Lung microvascular endothelial cell (primary cell): ENCODE measurements at regions not wholly inside any gene's neighbourhood (a gene's known extent, or its start where the extent isn't known, plus 50 kb on each side); places are given as distances from the start of the nearest gene placed in this dataset.

ENCODE experiments used
- DNase-seq, 2 donors: peaks; one replicate each; pipeline versions ENCODE4 v3.0.0 to v3.0.0-alpha.2; 2010; ENCODE audit warnings: low read depth in 2 of 2

- DNase-seq: peak in 1 of 2 donors; percentile 4
These were observed 1375.1 kb upstream of the TENM4 start for GRCh38 chr11:80815752-80816453.

- DNase-seq: no peak
These were observed 1374.0 kb upstream of the TENM4 start for GRCh38 chr11:80814813-80815212.

- no peak for DNase-seq
These were observed 1369.9 kb upstream of the TENM4 start for GRCh38 chr11:80810695-80811094.

DNA sequence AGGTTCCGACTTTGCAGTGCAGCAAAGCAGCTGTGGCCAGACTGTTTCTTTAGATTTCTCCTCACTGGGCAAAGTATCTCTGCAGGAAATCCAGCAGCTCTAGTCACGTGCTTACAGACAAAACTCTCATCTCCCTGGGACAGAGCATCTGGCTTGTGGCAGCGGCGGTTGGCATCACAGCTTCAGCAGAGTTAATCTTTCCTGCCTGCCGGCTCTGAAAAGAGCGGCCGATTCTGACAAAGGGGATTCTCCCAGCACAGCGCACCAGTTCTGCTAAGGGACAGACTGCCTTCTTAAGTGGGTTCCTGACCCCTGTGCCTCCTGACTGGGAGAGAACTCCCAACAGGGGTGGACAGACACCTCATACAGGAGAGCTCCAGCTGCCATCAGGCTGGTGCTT, 1357.3 kb upstream of the TENM4 start:
- no peak for DNase-seq

DNA sequence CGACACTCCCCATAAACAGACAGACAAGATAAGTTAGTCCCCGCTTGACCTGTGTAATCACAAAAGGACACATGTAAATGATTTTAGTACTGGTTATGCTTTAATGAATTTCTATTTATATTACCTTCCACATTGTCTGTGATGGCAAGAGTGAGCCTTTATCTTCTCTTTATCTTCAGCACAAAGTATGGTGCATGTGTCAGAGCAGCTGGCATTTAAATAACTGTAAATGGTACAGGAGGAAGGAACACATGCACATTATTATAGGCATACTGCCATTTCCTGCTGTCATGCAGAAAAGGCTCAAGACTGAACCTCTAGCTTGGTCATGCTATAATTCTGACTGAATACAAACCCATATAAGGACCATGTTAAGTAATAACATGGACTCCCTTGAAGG, 1342.7 kb upstream of the TENM4 start:
- DNase-seq: no peak

- no peak for DNase-seq
These were observed 1341.5 kb upstream of the TENM4 start for GRCh38 chr11:80782135-80782885.

GRCh38 chr11:80779905-80780605, 1339.2 kb upstream of the TENM4 start:
- DNase-seq: no peak

GRCh38 chr11:80778941-80779340, 1338.1 kb upstream of the TENM4 start:
- DNase-seq: no peak

DNA sequence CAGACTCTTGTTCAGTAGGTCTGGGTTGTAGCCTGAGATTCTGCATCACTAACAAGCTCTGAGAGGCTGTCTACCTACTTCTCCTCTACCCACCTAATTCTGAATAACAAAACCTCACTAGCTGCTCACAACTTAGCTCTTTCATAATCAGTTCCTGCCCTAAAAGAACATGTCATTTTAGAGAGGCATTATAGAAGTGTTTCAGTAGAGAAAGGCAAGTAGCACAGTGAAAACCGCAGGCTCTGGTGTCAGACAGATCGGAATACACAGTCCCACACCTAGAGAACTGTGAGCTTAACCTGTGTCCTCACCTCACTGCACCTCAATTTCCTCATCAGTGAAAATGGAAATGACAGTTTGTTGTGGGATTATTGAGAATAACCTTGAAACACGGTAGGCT, 1337.6 kb upstream of the TENM4 start:
- no peak for DNase-seq

DNA sequence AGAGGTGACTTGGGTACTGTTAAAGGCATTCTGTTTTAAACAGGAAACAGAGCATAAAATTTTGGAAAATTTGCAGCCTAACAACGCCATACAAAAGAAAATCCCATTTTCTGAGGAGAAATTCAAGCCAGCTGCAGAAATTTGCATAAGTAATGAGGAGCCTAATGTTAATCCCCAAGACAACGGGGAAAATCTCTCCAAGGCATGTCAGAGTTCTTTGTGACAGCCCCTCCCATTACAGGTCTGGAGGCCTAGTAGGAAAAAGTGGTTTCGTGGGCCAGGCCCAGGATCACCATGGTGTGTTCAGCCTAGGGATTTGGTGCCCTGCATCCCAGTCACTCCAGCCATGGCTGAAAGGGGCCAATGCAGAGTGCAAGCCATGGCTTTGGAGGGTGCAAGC, 1333.1 kb upstream of the TENM4 start:
- no peak for DNase-seq

DNA sequence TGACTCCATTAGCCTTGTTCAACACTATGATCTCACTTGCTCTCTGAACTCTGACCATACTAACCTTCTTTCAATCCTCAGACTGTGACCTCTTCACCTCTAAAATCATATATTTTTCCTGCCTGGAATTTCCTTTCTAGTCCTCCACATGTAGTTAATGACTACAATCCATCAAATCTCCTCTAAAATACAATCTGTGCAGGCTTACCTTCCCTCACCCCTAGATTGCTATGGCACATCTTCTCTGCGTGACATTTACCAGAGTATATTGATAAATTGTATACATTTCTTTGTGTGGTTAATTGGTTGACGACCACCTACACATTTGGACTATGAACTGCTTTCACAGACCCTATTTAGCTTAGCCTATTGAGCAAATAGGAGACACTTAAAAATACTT, 1330.2 kb upstream of the TENM4 start:
- no peak for DNase-seq

DNA sequence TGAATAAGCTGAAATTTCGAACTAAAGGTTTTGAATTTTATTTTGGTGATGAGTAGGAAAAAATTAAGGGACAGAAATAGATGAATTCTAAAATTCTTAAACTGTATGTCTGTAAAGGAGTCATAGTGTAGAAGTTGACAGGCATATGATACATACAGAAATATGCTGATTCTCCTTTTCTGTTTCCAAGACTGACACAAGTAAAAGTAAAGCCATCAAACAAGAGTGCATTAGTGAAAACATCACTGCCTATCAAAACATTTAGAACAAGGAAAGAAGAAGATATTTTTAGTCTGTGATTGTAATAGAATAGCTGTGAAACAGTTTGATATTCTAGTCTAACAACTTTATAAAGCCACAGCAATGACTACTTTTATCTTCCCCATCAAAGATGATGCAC, 1318.0 kb upstream of the TENM4 start:
- no peak for DNase-seq

- no peak for DNase-seq
These were observed 1307.5 kb upstream of the TENM4 start for GRCh38 chr11:80748207-80748925.

DNA sequence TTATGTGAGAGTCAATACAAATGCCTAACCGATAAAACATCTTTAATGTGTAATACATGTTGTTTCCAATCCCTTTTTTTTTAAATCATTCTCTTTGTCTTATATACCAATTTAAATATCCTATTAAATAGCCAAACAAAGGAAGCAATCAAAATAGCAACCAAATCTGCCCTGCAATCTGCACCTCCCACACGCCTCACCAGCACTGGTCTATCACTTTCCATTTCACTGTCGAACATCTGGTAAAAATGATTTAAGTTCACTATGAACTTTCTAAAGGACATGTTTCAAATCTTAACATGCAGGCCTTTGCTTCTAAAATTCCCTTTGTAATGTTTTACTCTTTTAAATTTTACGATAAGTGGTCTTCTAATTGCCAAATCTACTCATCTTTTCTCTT, 1305.5 kb upstream of the TENM4 start:
- no peak for DNase-seq

DNA sequence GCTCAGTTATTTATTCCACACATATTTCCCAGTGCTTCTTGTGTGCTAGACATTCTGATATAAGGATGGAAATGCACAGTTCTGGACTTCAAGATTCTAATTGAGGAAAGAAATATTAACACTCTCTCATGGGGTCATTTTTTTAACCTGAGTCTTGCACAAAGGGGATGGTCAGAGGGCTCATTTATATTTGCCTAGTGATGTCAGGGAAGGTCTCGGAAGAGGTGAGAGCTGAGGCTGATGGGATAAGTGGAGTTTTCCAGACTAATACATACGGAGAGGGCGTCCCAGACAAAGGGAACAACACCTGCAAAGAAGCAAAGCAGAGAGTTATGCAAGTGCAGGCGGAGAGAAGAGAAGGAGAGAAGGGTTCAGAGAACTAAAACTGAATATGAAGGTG, 1304.6 kb upstream of the TENM4 start:
- DNase-seq: no peak

DNA sequence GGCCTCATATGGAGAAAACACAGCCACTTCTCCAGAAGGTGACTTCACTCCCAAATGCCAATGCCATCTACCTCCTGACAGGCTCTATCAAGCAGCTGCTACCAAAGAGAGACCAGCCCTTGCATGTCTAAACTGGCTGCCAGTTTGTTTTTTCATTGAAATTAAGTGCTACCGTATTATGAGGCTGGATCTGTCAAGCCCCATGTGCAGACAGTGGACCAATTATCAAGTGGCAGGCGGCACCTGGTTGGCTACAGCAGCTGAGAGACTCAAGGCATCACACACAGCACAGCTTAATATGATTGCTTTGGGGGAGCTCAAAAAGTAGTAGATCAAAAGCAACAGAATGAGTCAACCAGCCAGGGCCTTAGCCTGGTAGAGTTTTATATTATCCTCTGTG, 1293.0 kb upstream of the TENM4 start:
- no peak for DNase-seq

- DNase-seq: no peak
These were observed 1292.5 kb upstream of the TENM4 start for GRCh38 chr11:80733361-80733760.

- DNase-seq: no peak
These were observed 1286.5 kb upstream of the TENM4 start for GRCh38 chr11:80727315-80727714.

GRCh38 chr11:80726236-80726635, 1285.4 kb upstream of the TENM4 start:
- no peak for DNase-seq

GRCh38 chr11:80724366-80724765, 1283.5 kb upstream of the TENM4 start:
- no peak for DNase-seq

- DNase-seq: no peak
These were observed 1281.8 kb upstream of the TENM4 start for GRCh38 chr11:80722629-80723028.

- no peak for DNase-seq
These were observed 1279.5 kb upstream of the TENM4 start for GRCh38 chr11:80720295-80720694.
